Nephron progenitor cell (in vitro differentiated cells): ENCODE measurements at regions not wholly inside any gene's neighbourhood (a gene's known extent, or its start where the extent isn't known, plus 50 kb on each side); places are given as distances from the start of the nearest gene placed in this dataset.
"Not testable (repeated sequence)": the region's sequence is repeated elsewhere in the genome, so short reads cannot be mapped to it uniquely, and the experiment has no call there.

Experiments used
- DNase-seq: peaks from one replicate; pipeline ENCODE4 v3.0.0; 2021
- H3K27ac Mint-ChIP-seq: 2 replicates; pipeline ENCODE4 v1.8.0; 2021; ENCODE audit warnings: mild to moderate bottlenecking, moderate library complexity, mixed read lengths
- H3K27me3 Mint-ChIP-seq: 2 replicates; pipeline ENCODE4 v1.8.0; 2021; ENCODE audit warnings: mild to moderate bottlenecking, low read depth, mixed read lengths; ENCODE audit not compliant: poor library complexity
- H3K36me3 Mint-ChIP-seq: 2 replicates; pipeline ENCODE4 v1.8.0; 2021; ENCODE audit warnings: low read depth, mixed read lengths
- H3K4me1 Mint-ChIP-seq: 2 replicates; pipeline ENCODE4 v1.8.0; 2021; ENCODE audit warnings: mixed read lengths
- H3K4me3 Mint-ChIP-seq: 2 replicates; pipeline ENCODE4 v1.8.0; 2021; ENCODE audit warnings: mild to moderate bottlenecking, moderate library complexity, mixed read lengths
- H3K9me3 Mint-ChIP-seq: 2 replicates; pipeline ENCODE4 v1.8.0; 2021; ENCODE audit warnings: mild to moderate bottlenecking, moderate library complexity, mixed read lengths
- CTCF ChIP-seq: fragments of 200-600 bp; sonication (generic); IDR thresholded peaks from 2 replicates; pipeline ENCODE4 v1.5.0; 2021; ENCODE audit warnings: antibody characterized with exemption

GRCh38 chr2:16932826-16933225, 267.2 kb upstream of the CYRIA start:
- Mint-ChIP-seq H3K36me3 (no peaks in the 10 kb centered on the region), H3K27me3 (no peaks in the 10 kb centered on the region), H3K27ac (peak overlapping the region; percentile 1), H3K4me3 (no peak overlapping the region), H3K4me1 (peaks cover 5% of the 10 kb centered on the region), H3K9me3 (no peaks in the 10 kb centered on the region)
- no peak for TF ChIP-seq CTCF
- DNase-seq: no peak

- Mint-ChIP-seq H3K36me3 (no peaks in the 10 kb centered on the region), H3K4me3 (no peak overlapping the region), H3K27me3 (no peaks in the 10 kb centered on the region), H3K9me3 (no peaks in the 10 kb centered on the region), H3K4me1 (peaks cover 5% of the 10 kb centered on the region), H3K27ac (no peak overlapping the region)
- no peak for TF ChIP-seq CTCF
- no peak for DNase-seq
These were observed 265.8 kb upstream of the CYRIA start for GRCh38 chr2:16931441-16931840.

GRCh38 chr2:16927398-16927797, 261.8 kb upstream of the CYRIA start:
- no peak overlapping the region for H3K4me3 Mint-ChIP-seq
- H3K27me3 Mint-ChIP-seq: no peaks in the 10 kb centered on the region
- peaks cover 14% of the 10 kb centered on the region for H3K9me3 Mint-ChIP-seq
- no peaks in the 10 kb centered on the region for H3K36me3 Mint-ChIP-seq
- no peak overlapping the region for H3K27ac Mint-ChIP-seq
- no peaks in the 10 kb centered on the region for H3K4me1 Mint-ChIP-seq
- no peak for TF ChIP-seq CTCF
- DNase-seq: no peak

GRCh38 chr2:16925145-16925544, 259.5 kb upstream of the CYRIA start:
- no peaks in the 10 kb centered on the region for H3K36me3 Mint-ChIP-seq
- TF ChIP-seq CTCF: no peak
- H3K27ac Mint-ChIP-seq: no peak overlapping the region

GRCh38 chr2:16915341-16915755, 249.7 kb upstream of the CYRIA start:
- H3K27ac Mint-ChIP-seq, H3K36me3 Mint-ChIP-seq, H3K4me1 Mint-ChIP-seq, H3K4me3 Mint-ChIP-seq, DNase-seq, H3K9me3 Mint-ChIP-seq, H3K27me3 Mint-ChIP-seq: not testable (repeated sequence)

More at GRCh38 chr2:16925145-16925544, 259.5 kb upstream of the CYRIA start:
- no peaks in the 10 kb centered on the region for H3K27me3 Mint-ChIP-seq
- H3K4me3 Mint-ChIP-seq: no peak overlapping the region
- H3K9me3 Mint-ChIP-seq: peaks cover 17% of the 10 kb centered on the region
- no peaks in the 10 kb centered on the region for H3K4me1 Mint-ChIP-seq
- no peak for DNase-seq

DNA sequence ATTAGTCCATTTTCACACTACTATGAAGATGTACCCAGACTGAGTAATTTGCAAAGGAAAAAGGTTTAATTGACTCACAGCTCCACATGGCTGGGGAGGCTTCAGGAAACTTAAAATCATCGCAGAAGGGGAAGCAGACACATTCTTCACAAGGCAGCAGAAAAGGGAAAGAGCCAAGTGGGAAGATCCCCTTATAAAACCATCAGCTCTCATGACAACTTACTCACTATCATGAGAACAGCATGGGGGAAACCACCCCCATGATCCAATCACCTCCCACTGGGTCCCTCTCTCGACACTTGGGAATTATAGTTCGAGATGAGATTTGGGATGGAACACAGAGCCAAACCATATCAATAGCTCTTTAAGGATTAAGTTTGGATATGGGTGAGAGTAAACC, 246.1 kb upstream of the CYRIA start:
- no peak for TF ChIP-seq CTCF
- Mint-ChIP-seq H3K9me3 (no peaks in the 10 kb centered on the region), H3K36me3 (no peaks in the 10 kb centered on the region)

More for the DNA sequence above, 246.1 kb upstream of the CYRIA start:
- no peak overlapping the region for H3K27ac Mint-ChIP-seq
- DNase-seq: no peak
- no peaks in the 10 kb centered on the region for H3K4me1 Mint-ChIP-seq
- no peaks in the 10 kb centered on the region for H3K27me3 Mint-ChIP-seq
- no peak overlapping the region for H3K4me3 Mint-ChIP-seq
